Lung microvascular endothelial cell (primary cell): ENCODE measurements at regions not wholly inside any gene's neighbourhood (a gene's known extent, or its start where the extent isn't known, plus 50 kb on each side); places are given as distances from the start of the nearest gene placed in this dataset.
A peak's percentile ranks its signal among the peaks of the same experiment; 100 is the strongest.

Experiments used
- DNase-seq, 2 donors: peaks; one replicate each; pipeline versions ENCODE4 v3.0.0 to v3.0.0-alpha.2; 2010; ENCODE audit warnings: low read depth in 2 of 2

- DNase-seq, result peak in 1 of 2 donors; percentile 29
These were observed 51.1 kb downstream of the GARRE1 start for GRCh38 chr19:34305221-34306083.

- DNase-seq, result no peak
These were observed 51.9 kb downstream of the GARRE1 start for GRCh38 chr19:34306213-34306661.

- no peak for DNase-seq
These were observed 52.5 kb downstream of the GARRE1 start for GRCh38 chr19:34306824-34307223.

- peak; percentile 59 to 77 for DNase-seq
These were observed 54.3 kb downstream of the GARRE1 start for GRCh38 chr19:34308381-34309367.

GRCh38 chr19:34309368-34310138, 55.2 kb downstream of the GARRE1 start:
- no peak for DNase-seq

GRCh38 chr19:34310494-34310981, 54.5 kb upstream of the GPI start:
- DNase-seq, result no peak

GRCh38 chr19:34313188-34313587, 51.8 kb upstream of the GPI start:
- peak in 1 of 2 donors; percentile 94 for DNase-seq

- DNase-seq, result no peak
These were observed 50.3 kb upstream of the GPI start for GRCh38 chr19:34314437-34315313.
